ENCODE measurements at regions not wholly inside any gene's neighbourhood (a gene's known extent, or its start where the extent isn't known, plus 50 kb on each side); places are given as distances from the start of the nearest gene placed in this dataset.
"Not testable (repeated sequence)": the region's sequence is repeated elsewhere in the genome, so short reads cannot be mapped to it uniquely, and the experiment has no call there.

- no peak for DNase-seq
Observed at GRCh38 chr10:9015447-9015846, 961.0 kb downstream of the GATA3 start.

DNA sequence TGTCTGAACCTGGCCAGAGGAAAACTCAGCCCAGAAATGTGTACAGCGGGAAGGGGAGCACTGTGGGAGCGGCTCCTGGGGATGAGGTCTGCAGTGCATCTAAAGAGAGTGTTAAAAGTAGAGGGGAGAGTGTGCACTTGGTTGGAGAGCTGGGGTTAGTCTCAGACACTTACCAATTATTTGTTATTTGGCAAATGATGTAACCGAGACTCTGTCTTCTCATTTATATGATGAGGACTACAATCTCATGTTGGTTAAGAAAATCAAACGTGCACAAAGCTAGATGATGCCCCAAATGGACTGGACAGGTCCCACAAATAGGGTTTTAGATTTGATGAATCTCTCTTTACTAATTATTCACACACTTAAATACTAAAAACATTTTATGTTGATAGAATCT is 962.4 kb downstream of the GATA3 start:
- DNase-seq, result no peak

DNA sequence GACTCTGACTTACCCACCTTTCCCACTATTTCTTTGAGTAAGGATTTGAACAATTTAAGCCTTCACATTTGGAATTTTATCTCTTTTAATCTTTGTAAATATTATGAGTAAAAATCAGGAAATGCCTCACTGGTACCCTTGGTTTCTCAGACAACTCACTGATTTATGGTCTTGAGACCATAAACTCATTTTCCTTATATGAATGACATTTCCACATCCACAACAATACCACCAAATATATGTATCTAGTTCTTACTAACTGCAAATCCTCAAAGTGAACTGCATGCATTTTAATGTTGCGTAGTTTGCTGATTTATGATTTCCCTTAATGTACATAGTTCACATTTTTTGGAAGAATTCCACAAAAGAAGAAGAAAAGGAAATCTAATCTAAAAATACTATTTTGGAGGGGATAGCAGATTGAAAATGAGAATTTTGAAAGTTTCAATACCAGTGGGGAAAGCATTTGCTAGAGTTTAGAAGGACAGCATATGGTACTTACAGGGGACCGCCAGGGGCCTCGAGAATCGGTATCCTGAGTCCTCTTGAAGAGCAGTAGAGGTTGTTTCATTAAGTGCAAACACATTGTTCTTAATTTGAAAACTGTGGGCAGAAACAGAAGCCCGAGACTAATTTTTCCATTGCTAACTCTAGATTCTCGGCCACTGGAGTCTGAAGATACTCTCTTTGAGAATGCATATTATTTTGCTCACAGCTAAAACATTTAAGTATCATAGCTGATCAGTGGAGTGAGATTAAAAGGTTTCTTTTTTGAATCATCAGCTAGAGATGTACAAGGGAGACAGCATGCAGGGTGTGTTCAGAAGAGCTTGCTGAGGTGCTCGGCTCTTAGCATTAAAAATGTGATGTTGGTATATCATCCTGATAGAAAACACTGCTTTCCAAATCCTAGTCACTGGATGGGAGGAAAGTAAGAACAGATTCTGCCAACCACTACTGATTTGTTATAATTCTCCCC is 964.0 kb downstream of the GATA3 start:
- DNase-seq, result no peak

DNA sequence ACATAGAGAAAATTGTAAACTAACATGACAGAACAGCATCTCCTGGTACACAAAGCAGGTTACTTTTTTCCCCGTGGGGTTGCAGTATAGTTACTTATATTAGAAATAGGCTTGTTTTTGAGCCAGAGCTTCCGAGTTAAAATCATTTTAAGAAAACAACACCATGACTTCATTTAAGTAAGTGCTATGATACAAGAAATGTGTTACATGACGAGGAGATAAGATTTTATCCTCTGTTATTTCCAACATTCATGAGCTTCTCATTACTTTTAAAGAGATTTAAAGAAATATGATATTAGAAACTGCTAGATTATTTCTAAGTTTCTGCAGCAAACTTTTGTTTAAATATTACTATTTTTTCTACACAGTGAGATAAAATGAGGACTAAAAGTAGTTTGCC is 968.7 kb downstream of the GATA3 start:
- DNase-seq, result no peak

DNA sequence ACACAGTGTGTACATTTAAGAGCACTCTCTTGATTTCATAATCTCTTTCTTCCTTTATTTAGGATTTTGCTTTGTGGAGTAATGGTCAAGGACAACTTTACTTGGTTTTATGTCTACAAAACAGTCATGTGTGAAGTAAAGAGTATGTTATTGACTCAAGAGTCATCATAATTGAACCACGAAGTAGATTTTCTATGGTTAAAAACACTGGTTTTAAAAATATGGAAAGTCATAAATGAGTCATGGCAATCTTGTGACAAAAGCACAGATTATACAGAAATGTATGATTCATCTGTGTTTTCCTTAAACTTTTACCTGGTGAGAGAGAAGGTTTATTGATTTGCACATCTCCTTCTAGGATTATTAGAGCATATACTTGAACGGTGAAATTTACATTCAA is 969.7 kb downstream of the GATA3 start:
- no peak for DNase-seq

DNA sequence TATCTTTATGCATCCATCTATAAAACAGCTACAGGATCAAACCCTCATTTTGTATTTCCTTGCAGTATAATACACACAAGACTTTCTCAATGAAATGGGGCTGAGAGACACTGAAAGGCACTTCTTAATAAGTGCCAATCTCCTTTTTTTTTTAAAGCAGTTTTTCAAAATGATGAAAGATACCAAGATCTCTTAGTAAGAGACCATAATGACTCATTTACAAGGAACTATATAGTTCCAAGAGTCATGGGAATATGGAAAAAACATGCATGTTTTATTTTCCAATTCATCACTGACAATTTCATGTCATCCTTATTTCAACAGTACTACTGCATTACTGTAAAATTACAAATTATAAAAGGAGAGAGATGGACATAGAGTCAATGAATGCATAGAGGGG is 973.7 kb downstream of the GATA3 start:
- DNase-seq, result no peak

DNA sequence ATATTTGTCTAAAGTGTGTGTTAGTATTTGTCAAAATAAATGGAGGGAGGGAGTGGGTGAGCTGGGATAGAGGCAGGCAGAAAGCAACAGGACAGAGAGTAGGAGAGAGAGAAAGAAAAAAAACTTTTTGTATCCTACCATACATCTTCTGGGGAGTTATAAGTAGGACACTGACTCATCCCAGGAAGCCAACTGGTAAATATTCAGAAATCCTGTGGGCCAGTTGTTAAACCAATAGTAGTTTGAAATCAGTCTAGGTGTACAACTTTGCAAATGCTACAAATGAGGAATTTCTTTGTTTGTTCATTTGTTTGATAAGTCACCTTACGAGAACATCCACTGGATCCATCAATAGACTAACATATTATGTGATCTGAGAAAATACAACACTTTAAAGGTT is 980.9 kb downstream of the GATA3 start:
- no peak for DNase-seq

GRCh38 chr10:9036711-9037204 is 982.3 kb downstream of the GATA3 start:
- no peak for DNase-seq

DNA sequence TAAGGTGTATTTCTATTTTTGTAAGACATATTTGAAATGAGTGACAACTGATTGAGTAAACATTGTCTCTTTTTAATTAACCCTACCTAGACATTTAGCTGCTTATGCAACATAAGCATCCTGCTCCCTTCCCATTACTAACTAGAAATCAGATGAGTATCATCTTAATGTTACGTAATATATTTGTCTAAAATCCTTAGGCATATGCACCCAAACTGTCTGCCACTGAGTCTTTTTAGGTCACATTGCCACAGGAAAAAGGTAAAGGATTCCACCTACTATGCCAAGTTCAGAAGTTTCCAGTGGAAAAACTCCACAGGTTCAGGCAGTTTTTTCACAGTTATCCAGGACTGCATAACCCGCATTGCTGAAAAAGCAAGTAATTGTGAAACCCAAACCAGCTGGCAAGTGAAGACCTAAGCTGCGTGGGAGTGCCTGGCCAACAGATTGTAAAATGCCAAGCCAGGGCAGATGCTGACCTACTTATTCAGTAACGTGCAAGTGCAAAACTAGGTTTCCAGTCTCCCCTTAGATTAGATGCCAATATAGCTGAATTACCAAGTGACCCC is 983.7 kb downstream of the GATA3 start:
- DNase-seq, result no peak

- DNase-seq, result no peak
Observed at GRCh38 chr10:9043466-9043865, 989.0 kb downstream of the GATA3 start.

- no peak for DNase-seq
Observed at GRCh38 chr10:9045311-9045710, 990.8 kb downstream of the GATA3 start.

- no peak for DNase-seq
Observed at GRCh38 chr10:9051328-9051974, 997.0 kb downstream of the GATA3 start.

DNA sequence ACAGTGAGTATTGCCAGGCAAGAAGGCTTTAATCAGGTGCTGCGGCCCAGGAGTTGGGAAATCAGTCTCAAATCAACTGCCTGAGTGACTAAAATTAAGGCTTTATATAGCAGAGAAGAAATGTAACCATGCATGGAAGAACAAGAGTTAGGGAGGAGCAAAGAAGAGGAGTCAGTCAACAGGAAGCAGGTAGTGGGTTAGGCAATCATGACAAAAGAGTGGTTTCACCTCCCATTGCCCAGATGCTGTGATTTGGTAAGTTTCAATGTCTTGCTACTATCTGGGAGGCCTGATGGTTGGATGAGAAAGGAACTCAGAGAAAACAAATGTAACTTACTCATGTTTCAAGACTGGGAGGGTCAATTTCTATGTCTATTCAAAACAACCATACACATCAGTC is 998.3 kb downstream of the GATA3 start:
- no peak for DNase-seq

GRCh38 chr10:9056521-9056920 is 1002.0 kb downstream of the GATA3 start:
- DNase-seq, result no peak

DNA sequence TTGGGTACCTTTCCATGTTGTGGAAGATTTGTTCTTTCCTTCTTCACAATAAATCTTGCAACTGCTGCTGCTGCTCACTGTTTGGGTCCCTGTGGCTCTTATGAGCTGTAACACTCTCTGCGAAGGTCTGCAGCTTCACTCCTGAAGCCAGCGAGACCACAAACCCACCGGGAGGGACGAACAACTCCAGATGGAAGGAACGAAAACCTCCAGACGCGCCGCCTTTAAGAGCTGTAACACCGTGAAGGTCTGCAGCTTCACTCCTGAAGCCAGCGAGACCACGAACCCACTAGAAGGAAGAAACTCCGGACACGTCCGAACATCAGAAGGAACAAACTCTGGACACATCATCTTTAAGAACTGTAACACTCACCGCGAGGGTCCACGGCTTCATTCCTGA is 1002.8 kb downstream of the GATA3 start:
- not testable (repeated sequence) for DNase-seq

- no peak for DNase-seq
Observed at GRCh38 chr10:9060314-9060713, 1005.8 kb downstream of the GATA3 start.

GRCh38 chr10:9061871-9062270 is 1007.4 kb downstream of the GATA3 start:
- no peak for DNase-seq

GRCh38 chr10:9066152-9066551 is 1011.7 kb downstream of the GATA3 start:
- no peak for DNase-seq

DNA sequence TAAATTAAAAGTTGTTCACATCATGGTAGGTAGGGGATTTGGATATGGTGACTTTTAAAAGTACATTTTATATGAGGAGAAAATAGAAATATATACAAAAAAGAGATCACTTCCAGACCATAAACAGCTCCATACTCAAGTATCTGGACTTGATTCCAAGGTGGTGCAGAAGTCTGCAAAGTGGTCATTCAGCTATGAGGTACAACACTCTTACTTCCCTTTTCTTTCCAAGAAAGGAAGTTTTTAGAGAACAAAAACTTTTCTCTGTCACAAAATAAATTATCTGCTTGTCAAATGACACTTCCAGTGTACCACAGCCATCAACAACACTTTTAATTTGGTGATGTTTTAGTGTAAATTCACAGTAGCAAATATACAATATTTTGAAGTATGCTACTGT is 1013.5 kb downstream of the GATA3 start:
- no peak for DNase-seq

- no peak for DNase-seq
Observed at GRCh38 chr10:9069136-9069535, 1014.6 kb downstream of the GATA3 start.

DNA sequence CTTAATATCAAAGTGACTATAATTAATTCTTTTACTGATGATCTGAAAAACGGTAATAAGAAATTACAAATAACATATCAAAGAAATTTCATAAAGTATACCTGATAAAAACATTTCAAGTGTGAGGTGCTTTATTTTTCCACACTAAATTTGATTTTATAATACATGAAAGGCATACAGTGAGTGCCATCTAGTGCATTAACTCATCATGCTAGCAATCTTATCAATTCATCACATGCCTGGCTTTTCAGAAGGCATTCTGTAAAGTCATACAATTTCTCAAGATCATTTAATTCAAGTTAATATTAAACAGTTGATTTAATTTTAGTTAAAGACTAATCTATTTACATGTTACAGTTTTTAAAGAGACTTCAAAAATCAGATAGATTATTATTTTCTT is 1020.9 kb downstream of the GATA3 start:
- DNase-seq, result no peak

- no peak for DNase-seq
Observed at GRCh38 chr10:9076066-9076465, 1021.6 kb downstream of the GATA3 start.

GRCh38 chr10:9081253-9081652 is 1026.8 kb downstream of the GATA3 start:
- no peak for DNase-seq

- no peak for DNase-seq
Observed at GRCh38 chr10:9081961-9082360, 1027.5 kb downstream of the GATA3 start.
